Loucy (cell line): ENCODE measurements at regions not wholly inside any gene's neighbourhood (a gene's known extent, or its start where the extent isn't known, plus 50 kb on each side); places are given as distances from the start of the nearest gene placed in this dataset.

ENCODE experiments used
- H2AFZ ChIP-seq: fragments of 200-600 bp; sonication (generic); 2 replicates; pipeline ENCODE4 v1.6.0; 2016; ENCODE audit warnings: antibody characterized with exemption, mild to moderate bottlenecking, low read length, moderate library complexity
- H3F3A ChIP-seq: fragments of 200-600 bp; 2 replicates; pipeline ENCODE4 v1.6.0; 2016; ENCODE audit warnings: antibody characterized with exemption, low read depth, mild to moderate bottlenecking
- H3K27me3 ChIP-seq: fragments of 200-600 bp; sonication (generic); 2 replicates; pipeline ENCODE4 v1.6.1; 2014; ENCODE audit warnings: low read length, mild to moderate bottlenecking; ENCODE audit not compliant: insufficient read depth, poor library complexity, severe bottlenecking
- H3K36me3 ChIP-seq: fragments of 200-600 bp; sonication (generic); 2 replicates; pipeline ENCODE4 v1.6.1; 2016; ENCODE audit warnings: low read length; ENCODE audit not compliant: insufficient read depth
- H3K4me1 ChIP-seq: fragments of 200-600 bp; sonication (generic); 2 replicates; pipeline ENCODE4 v1.5.1; 2014; ENCODE audit warnings: low read length, mild to moderate bottlenecking; ENCODE audit not compliant: insufficient read depth, poor library complexity, severe bottlenecking
- H3K4me2 ChIP-seq: fragments of 200-600 bp; sonication (generic); 2 replicates; pipeline ENCODE4 v1.6.0; 2014; ENCODE audit warnings: antibody characterized with exemption, low read length, low read depth, mild to moderate bottlenecking; ENCODE audit not compliant: poor library complexity, severe bottlenecking
- H3K4me3 ChIP-seq: fragments of 200-600 bp; sonication (generic); 2 replicates; pipeline ENCODE4 v1.5.1; 2014; ENCODE audit warnings: low read length, mild to moderate bottlenecking, mixed read lengths; ENCODE audit not compliant: poor library complexity, severe bottlenecking
- H3K79me2 ChIP-seq: fragments of 200-600 bp; sonication (generic); 2 replicates; pipeline ENCODE4 v1.6.1; 2014; ENCODE audit warnings: low read length; ENCODE audit not compliant: insufficient read depth
- H3K9ac ChIP-seq: fragments of 200-600 bp; sonication (generic); 2 replicates; pipeline ENCODE4 v1.6.0; 2014; ENCODE audit warnings: mild to moderate bottlenecking, low read depth, low read length, moderate library complexity; ENCODE audit not compliant: poor library complexity, severe bottlenecking
- H3K9me2 ChIP-seq: fragments of 200-600 bp; sonication (generic); replicated peaks from 2 replicates; pipeline ENCODE4 v1.6.1; 2016; ENCODE audit warnings: low read depth, low read length, mixed read lengths
- H3K9me3 ChIP-seq: fragments of 200-600 bp; sonication (generic); 2 replicates; pipeline ENCODE4 v1.6.1; 2014; ENCODE audit warnings: mild to moderate bottlenecking, antibody characterized with exemption, low read length, low read depth; ENCODE audit not compliant: insufficient read depth
- H4K20me1 ChIP-seq: fragments of 200-600 bp; sonication (generic); 2 replicates; pipeline ENCODE4 v1.6.0; 2014; ENCODE audit warnings: antibody characterized with exemption, low read length, mild to moderate bottlenecking; ENCODE audit not compliant: insufficient read depth, poor library complexity, severe bottlenecking
- CTCF ChIP-seq: fragments of 200-600 bp; sonication (generic); conservative IDR thresholded peaks from 2 replicates; pipeline ENCODE4 v1.5.1; 2014; ENCODE audit warnings: mild to moderate bottlenecking, antibody characterized with exemption, low read length
- EZH2phosphoT487 ChIP-seq: fragments of 200-600 bp; IDR thresholded peaks from 2 replicates; pipeline ENCODE4 v1.6.1; 2018; ENCODE audit warnings: antibody characterized with exemption, mild to moderate bottlenecking, moderate library complexity, borderline replicate concordance

- H3F3A ChIP-seq: no peaks in the 10 kb centered on the region
- no peak overlapping the region for H3K4me3 ChIP-seq
- H3K9ac ChIP-seq: no peak overlapping the region
- H3K4me2 ChIP-seq: no peak overlapping the region
- TF ChIP-seq EZH2phosphoT487: no peak
- H3K9me2 ChIP-seq: no peaks in the 10 kb centered on the region
- H3K79me2 ChIP-seq: no peaks in the 10 kb centered on the region
- H3K9me3 ChIP-seq: no peaks in the 10 kb centered on the region
- H4K20me1 ChIP-seq: no peaks in the 10 kb centered on the region
- no peaks in the 10 kb centered on the region for H3K4me1 ChIP-seq
- no peaks in the 10 kb centered on the region for H3K36me3 ChIP-seq
- no peaks in the 10 kb centered on the region for H3K27me3 ChIP-seq
- H2AFZ ChIP-seq: no peak overlapping the region
Measured at GRCh38 chrX:40373641-40374040, 207.1 kb upstream of the ATP6AP2 start.

GRCh38 chrX:40373025-40373424 is 207.7 kb upstream of the ATP6AP2 start:
- TF ChIP-seq CTCF (no peak), EZH2phosphoT487 (no peak)
- H3K9me2 ChIP-seq: no peaks in the 10 kb centered on the region

GRCh38 chrX:40371376-40371775 is 209.4 kb upstream of the ATP6AP2 start:
- Histone ChIP-seq H4K20me1 (no peaks in the 10 kb centered on the region), H3K27me3 (no peaks in the 10 kb centered on the region), H3K4me2 (no peak overlapping the region), H3K4me1 (no peaks in the 10 kb centered on the region), H3K36me3 (no peaks in the 10 kb centered on the region), H2AFZ (no peak overlapping the region), H3K9me2 (no peaks in the 10 kb centered on the region), H3K79me2 (no peaks in the 10 kb centered on the region), H3K9ac (no peak overlapping the region), H3F3A (no peaks in the 10 kb centered on the region), H3K9me3 (no peaks in the 10 kb centered on the region), H3K4me3 (no peak overlapping the region)
- TF ChIP-seq CTCF: no peak
- no peak for TF ChIP-seq EZH2phosphoT487

More at GRCh38 chrX:40373025-40373424, 207.7 kb upstream of the ATP6AP2 start:
- no peaks in the 10 kb centered on the region for H4K20me1 ChIP-seq
- H3F3A ChIP-seq: no peaks in the 10 kb centered on the region
- H3K4me2 ChIP-seq: no peak overlapping the region
- no peak overlapping the region for H3K4me3 ChIP-seq
- no peaks in the 10 kb centered on the region for H3K79me2 ChIP-seq
- H3K4me1 ChIP-seq: no peaks in the 10 kb centered on the region
- H2AFZ ChIP-seq: no peak overlapping the region
- H3K27me3 ChIP-seq: no peaks in the 10 kb centered on the region
- H3K36me3 ChIP-seq: no peaks in the 10 kb centered on the region
- no peak overlapping the region for H3K9ac ChIP-seq
- H3K9me3 ChIP-seq: no peaks in the 10 kb centered on the region

GRCh38 chrX:40368611-40369061 is 212.1 kb upstream of the ATP6AP2 start:
- Histone ChIP-seq H3K27me3 (no peaks in the 10 kb centered on the region), H3K4me3 (no peak overlapping the region), H3K4me1 (no peaks in the 10 kb centered on the region), H4K20me1 (no peaks in the 10 kb centered on the region), H3K4me2 (no peak overlapping the region), H3F3A (no peaks in the 10 kb centered on the region), H3K9ac (no peak overlapping the region), H3K36me3 (no peaks in the 10 kb centered on the region), H3K79me2 (no peaks in the 10 kb centered on the region), H2AFZ (no peak overlapping the region), H3K9me2 (no peaks in the 10 kb centered on the region), H3K9me3 (no peaks in the 10 kb centered on the region)
- TF ChIP-seq CTCF: no peak
- no peak for TF ChIP-seq EZH2phosphoT487
